ENCODE measurements at regions not wholly inside any gene's neighbourhood (a gene's known extent, or its start where the extent isn't known, plus 50 kb on each side); places are given as distances from the start of the nearest gene placed in this dataset.

DNA sequence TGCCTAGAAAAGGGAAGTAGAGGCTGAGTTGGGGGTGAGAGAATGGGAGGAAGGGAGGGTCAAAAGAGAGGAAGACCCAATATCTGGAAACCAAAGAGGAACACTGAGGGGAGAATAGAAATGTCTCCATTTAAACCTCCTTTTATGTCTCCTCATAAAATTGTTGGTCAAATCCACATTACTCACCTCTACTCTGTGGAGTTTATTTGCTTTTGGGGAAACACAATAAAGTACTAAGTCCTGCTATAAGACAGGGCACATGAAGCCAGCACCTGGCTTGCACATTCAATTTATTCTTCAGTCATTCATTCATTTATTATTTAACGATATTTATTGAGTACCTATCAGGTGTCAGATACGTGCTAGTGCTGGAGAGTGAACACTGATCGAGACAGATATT, 60.3 kb upstream of the NFE2L2 start:
- Histone ChIP-seq H4K5ac (ENCODE audit: insufficient read length, low read depth, low read length) (no peak overlapping the region), H3K23me2 (ENCODE audit: insufficient read length, low read depth, low read length, poor library complexity, severe bottlenecking) (no peaks in the 10 kb centered on the region), H2BK12ac (ENCODE audit: insufficient read length, low read depth, low read length) (no peak overlapping the region), H2BK120ac (ENCODE audit: low read depth, low read length, poor library complexity, severe bottlenecking) (no peak overlapping the region), H3K27me3 (ENCODE audit: insufficient read depth, low read length) (no peaks in the 10 kb centered on the region), H3K9me3 (ENCODE audit: control insufficient read depth, low read depth, low read length) (no peaks in the 10 kb centered on the region), H4K8ac (replicated peaks; ENCODE audit: insufficient read length, low read depth, low read length) (no peak overlapping the region), H3K18ac (ENCODE audit: insufficient read length, low read depth, low read length) (no peak overlapping the region), H3K27ac (ENCODE audit: insufficient read length, low read depth, low read length) (no peak overlapping the region), H2AK5ac (ENCODE audit: insufficient read length, low read length) (no peak overlapping the region), H3K9ac (ENCODE audit: extremely low read depth, insufficient read length, low read length) (no peak overlapping the region), H3K4me1 (ENCODE audit: insufficient read depth, low read length) (peaks cover 2% of the 10 kb centered on the region; the same call in 1 of the 2 replicates), H3K23ac (ENCODE audit: insufficient read length, low read depth, low read length) (no peak overlapping the region), H4K20me1 (ENCODE audit: control insufficient read depth, insufficient read depth, insufficient read length) (no peaks in the 10 kb centered on the region), H2BK5ac (ENCODE audit: insufficient read length, low read length) (no peak overlapping the region), H3K4ac (ENCODE audit: low read depth, low read length) (no peak overlapping the region), H3K4me2 (ENCODE audit: insufficient read depth, insufficient read length, low read length) (no peak overlapping the region), H3K79me2 (ENCODE audit: insufficient read depth, low read length) (no peaks in the 10 kb centered on the region), H3K56ac (ENCODE audit: insufficient read length, low read depth, low read length) (no peak overlapping the region), H3K14ac (ENCODE audit: insufficient read depth, low read length) (no peak overlapping the region), H3T11ph (ENCODE audit: low read length) (no peak overlapping the region), H2AFZ (ENCODE audit: low read length) (no peak overlapping the region), H4K91ac (ENCODE audit: insufficient read length, low read depth, low read length) (no peak overlapping the region), H2BK15ac (ENCODE audit: low read depth, low read length) (no peak overlapping the region), H2BK20ac (ENCODE audit: low read depth, low read length, poor library complexity, severe bottlenecking) (no peak overlapping the region), H3K79me1 (ENCODE audit: insufficient read depth, low read depth, low read length, poor library complexity, severe bottlenecking) (no peaks in the 10 kb centered on the region)
- H3K36me3 Mint-ChIP-seq (ENCODE audit: insufficient read depth in 1 of 3, low read depth in 3 of 3) = no peaks in the 10 kb centered on the region
- no peak for DNase-seq
- no peak for TF ChIP-seq CTCF (conservative IDR thresholded peaks at IDR 0.05)
- no peak overlapping the region for H3K27ac Mint-ChIP-seq
- WGBS (ENCODE audit: extremely low coverage, insufficient read length, low lambda C conversion rate) = no CpG with 5 or more reads among the region's 3 CpGs
- H3K4me3 Mint-ChIP-seq = no peak overlapping the region
- no peaks in the 10 kb centered on the region for H3K9me3 Mint-ChIP-seq
- H3K27me3 Mint-ChIP-seq (ENCODE audit: low read depth) = no peaks in the 10 kb centered on the region
- peaks cover 15% of the 10 kb centered on the region in 2 experiments for H3K4me1 Mint-ChIP-seq

Measured in H9 (cell line).